PC-3 (cell line): ENCODE measurements at regions not wholly inside any gene's neighbourhood (a gene's known extent, or its start where the extent isn't known, plus 50 kb on each side); places are given as distances from the start of the nearest gene placed in this dataset.

ENCODE experiments used
- CTCF ChIP-seq: fragments of 300-600 bp; sonication (generic); conservative IDR thresholded peaks from 2 replicates; pipeline ENCODE4 v1.5.1; 2017; ENCODE audit warnings: antibody characterized with exemption, low read depth, mild to moderate bottlenecking, low read length
- EZH2 ChIP-seq: fragments of 300-600 bp; sonication (generic); IDR thresholded peaks from one replicate; pipeline ENCODE4 v1.6.1; 2017; ENCODE audit warnings: antibody characterized with exemption, mild to moderate bottlenecking, low read length; ENCODE audit not compliant: unreplicated experiment
- EZH2phosphoT487 ChIP-seq: fragments of 300-600 bp; sonication (generic); IDR thresholded peaks from 2 replicates; pipeline ENCODE4 v1.6.1; 2018; ENCODE audit warnings: mild to moderate bottlenecking, antibody characterized with exemption, low read length, borderline replicate concordance

- TF ChIP-seq CTCF (no peak), EZH2phosphoT487 (no peak), EZH2 (no peak)
Observed at GRCh38 chr7:49583440-49583839, 190.0 kb upstream of the VWC2 start.
